PFSK-1 (cell line): ENCODE measurements at regions not wholly inside any gene's neighbourhood (a gene's known extent, or its start where the extent isn't known, plus 50 kb on each side); places are given as distances from the start of the nearest gene placed in this dataset.

Experiments used
- POLR2AphosphoS5 ChIP-seq: IDR thresholded peaks from 2 replicates; pipeline ENCODE4 v1.6.1; 2012; ENCODE audit warnings: low read depth, mild to moderate bottlenecking, control low read depth, low read length, moderate library complexity
- REST ChIP-seq, 2 experiments: IDR thresholded peaks; 2 replicates each; pipeline versions ENCODE4 v1.6.1 to v1.8.0; 2011 to 2012; ENCODE audit warnings: low read depth in 2 of 2, low read length in 2 of 2, control low read depth in 1 of 2, inconsistent platforms in 1 of 2, mild to moderate bottlenecking in 1 of 2, moderate library complexity in 1 of 2; ENCODE audit not compliant: insufficient read depth in 1 of 2
- SIN3A ChIP-seq: IDR thresholded peaks from 2 replicates; pipeline ENCODE4 v1.6.1; 2012; ENCODE audit warnings: mild to moderate bottlenecking, low read length, moderate library complexity, borderline replicate concordance; ENCODE audit not compliant: insufficient read depth

- no peak for TF ChIP-seq POLR2AphosphoS5
- TF ChIP-seq SIN3A, result no peak
- TF ChIP-seq REST (IDR thresholded peaks at IDR 0.05; ENCODE audit: insufficient read depth in 1 of 2, low read depth in 2 of 2, low read length in 2 of 2), result no peak
These were observed 88.7 kb upstream of the ZNF438 start for GRCh38 chr10:31120392-31120791.
